HL-60 (cell line): ENCODE measurements at regions not wholly inside any gene's neighbourhood (a gene's known extent, or its start where the extent isn't known, plus 50 kb on each side); places are given as distances from the start of the nearest gene placed in this dataset.

Experiments
- GABPA ChIP-seq: IDR thresholded peaks from 2 replicates; pipeline ENCODE4 v1.6.1; 2012; ENCODE audit warnings: low read depth
- POLR2AphosphoS5 ChIP-seq: IDR thresholded peaks from 2 replicates; pipeline ENCODE4 v1.6.1; 2012; ENCODE audit warnings: low read depth
- TF ChIP-seq, protein P1 (sequence below): IDR thresholded peaks from one replicate; pipeline ENCODE4 v1.5.1; 2011; ENCODE audit warnings: low read length, control low read depth, inconsistent platforms; ENCODE audit not compliant: insufficient read depth

DNA sequence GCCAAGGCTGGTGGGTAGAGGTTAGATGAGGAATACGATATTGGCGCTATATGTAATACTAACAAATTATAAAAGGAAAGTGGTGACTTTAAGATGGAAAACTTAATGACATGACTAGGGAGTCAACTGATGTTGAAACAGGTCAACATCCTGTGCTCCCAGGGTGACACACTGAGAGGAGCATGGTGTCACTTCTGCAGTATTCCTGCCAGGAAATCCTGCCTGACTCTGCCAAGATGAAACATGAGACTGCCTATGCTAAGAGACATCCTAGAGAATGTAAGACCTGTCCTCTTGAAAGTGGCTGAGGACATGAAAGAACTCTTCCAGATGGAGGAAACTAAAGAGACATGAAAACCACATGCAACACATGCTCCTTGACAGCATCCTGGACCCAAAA lies 65.0 kb upstream of the KCND3 start:
- TF ChIP-seq POLR2AphosphoS5 (no peak), GABPA (no peak)
- TF ChIP-seq, protein P1, sequence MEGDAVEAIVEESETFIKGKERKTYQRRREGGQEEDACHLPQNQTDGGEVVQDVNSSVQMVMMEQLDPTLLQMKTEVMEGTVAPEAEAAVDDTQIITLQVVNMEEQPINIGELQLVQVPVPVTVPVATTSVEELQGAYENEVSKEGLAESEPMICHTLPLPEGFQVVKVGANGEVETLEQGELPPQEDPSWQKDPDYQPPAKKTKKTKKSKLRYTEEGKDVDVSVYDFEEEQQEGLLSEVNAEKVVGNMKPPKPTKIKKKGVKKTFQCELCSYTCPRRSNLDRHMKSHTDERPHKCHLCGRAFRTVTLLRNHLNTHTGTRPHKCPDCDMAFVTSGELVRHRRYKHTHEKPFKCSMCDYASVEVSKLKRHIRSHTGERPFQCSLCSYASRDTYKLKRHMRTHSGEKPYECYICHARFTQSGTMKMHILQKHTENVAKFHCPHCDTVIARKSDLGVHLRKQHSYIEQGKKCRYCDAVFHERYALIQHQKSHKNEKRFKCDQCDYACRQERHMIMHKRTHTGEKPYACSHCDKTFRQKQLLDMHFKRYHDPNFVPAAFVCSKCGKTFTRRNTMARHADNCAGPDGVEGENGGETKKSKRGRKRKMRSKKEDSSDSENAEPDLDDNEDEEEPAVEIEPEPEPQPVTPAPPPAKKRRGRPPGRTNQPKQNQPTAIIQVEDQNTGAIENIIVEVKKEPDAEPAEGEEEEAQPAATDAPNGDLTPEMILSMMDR: no peak
